PC-9 (cell line): ENCODE measurements at regions not wholly inside any gene's neighbourhood (a gene's known extent, or its start where the extent isn't known, plus 50 kb on each side); places are given as distances from the start of the nearest gene placed in this dataset.

Experiments used
- CTCF ChIP-seq: fragments of 200-600 bp; sonication (generic); conservative IDR thresholded peaks from 2 replicates; pipeline ENCODE4 v1.6.1; 2017; ENCODE audit warnings: mixed run types, antibody characterized with exemption, mild to moderate bottlenecking, moderate library complexity
- EZH2 ChIP-seq: fragments of 200-600 bp; sonication (generic); IDR thresholded peaks from 2 replicates; pipeline ENCODE4 v1.8.0; 2017; ENCODE audit warnings: antibody characterized with exemption, low read depth

GRCh38 chr5:2015124-2015848 lies 132.6 kb upstream of the IRX4 start:
- 0 out of 2 replicates have a peak, but pooled peaks have one; percentile 35 for TF ChIP-seq CTCF
- no peak for TF ChIP-seq EZH2
